ENCODE measurements at regions not wholly inside any gene's neighbourhood (a gene's known extent, or its start where the extent isn't known, plus 50 kb on each side); places are given as distances from the start of the nearest gene placed in this dataset.

DNA sequence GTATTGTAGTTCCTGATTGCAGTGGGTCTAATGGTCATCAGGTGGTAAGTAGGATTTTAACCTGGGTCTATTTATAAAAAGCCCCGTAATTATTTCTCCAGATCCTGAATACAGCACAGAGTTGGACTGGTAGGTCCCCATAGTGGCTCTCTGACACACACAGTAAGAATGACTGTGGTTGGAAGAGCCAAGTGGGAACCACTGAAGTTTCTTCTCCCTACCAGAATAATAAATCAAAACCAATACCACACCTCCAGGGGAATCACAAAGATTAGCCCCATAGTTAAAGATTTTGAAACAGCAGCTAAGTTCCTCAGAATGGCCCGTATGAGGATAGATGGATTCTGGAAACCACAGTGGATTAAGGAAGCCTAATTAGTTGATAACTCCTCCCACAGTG is 68.4 kb upstream of the ZFR start:
- no peak for TF ChIP-seq POLR2A (IDR thresholded peaks at IDR 0.05)
- TF ChIP-seq, protein P1, sequence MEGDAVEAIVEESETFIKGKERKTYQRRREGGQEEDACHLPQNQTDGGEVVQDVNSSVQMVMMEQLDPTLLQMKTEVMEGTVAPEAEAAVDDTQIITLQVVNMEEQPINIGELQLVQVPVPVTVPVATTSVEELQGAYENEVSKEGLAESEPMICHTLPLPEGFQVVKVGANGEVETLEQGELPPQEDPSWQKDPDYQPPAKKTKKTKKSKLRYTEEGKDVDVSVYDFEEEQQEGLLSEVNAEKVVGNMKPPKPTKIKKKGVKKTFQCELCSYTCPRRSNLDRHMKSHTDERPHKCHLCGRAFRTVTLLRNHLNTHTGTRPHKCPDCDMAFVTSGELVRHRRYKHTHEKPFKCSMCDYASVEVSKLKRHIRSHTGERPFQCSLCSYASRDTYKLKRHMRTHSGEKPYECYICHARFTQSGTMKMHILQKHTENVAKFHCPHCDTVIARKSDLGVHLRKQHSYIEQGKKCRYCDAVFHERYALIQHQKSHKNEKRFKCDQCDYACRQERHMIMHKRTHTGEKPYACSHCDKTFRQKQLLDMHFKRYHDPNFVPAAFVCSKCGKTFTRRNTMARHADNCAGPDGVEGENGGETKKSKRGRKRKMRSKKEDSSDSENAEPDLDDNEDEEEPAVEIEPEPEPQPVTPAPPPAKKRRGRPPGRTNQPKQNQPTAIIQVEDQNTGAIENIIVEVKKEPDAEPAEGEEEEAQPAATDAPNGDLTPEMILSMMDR (IDR thresholded peaks at IDR 0.05) = no peak
- no peak for TF ChIP-seq POLR2AphosphoS5 (IDR thresholded peaks at IDR 0.05)
